Spleen (tissue), 11 donors: ENCODE measurements at regions not wholly inside any gene's neighbourhood (a gene's known extent, or its start where the extent isn't known, plus 50 kb on each side); places are given as distances from the start of the nearest gene placed in this dataset.
"Not testable (repeated sequence)": the region's sequence is repeated elsewhere in the genome, so short reads cannot be mapped to it uniquely, and the experiment has no call there.

ENCODE experiments used
- DNase-seq: peaks from one replicate; pipeline ENCODE4 v3.0.0-alpha.2; 2020
- H3K27ac ChIP-seq, 8 donors: fragments of 200-600 bp; sonication (generic) in 7 of 8; 1 replicate in 4 of 8; 2 replicates in 4 of 8; pipeline versions ENCODE4 v1.5.0 to v1.8.0; 2016 to 2021; ENCODE audit warnings: inconsistent platforms in 4 of 8, mild to moderate bottlenecking in 4 of 8, moderate library complexity in 1 of 8
- H3K27me3 ChIP-seq, 7 donors: fragments of 200-600 bp; sonication (generic) in 6 of 7; replicated peaks in 1 of 7; 1 replicate in 4 of 7; 2 replicates in 3 of 7; pipeline versions ENCODE4 v1.5.0 to v1.8.0; 2016 to 2021; ENCODE audit warnings: inconsistent platforms in 3 of 7, mild to moderate bottlenecking in 1 of 7
- H3K36me3 ChIP-seq, 6 donors: fragments of 200-600 bp; sonication (generic) in 5 of 6; 1 replicate in 4 of 6; 2 replicates in 2 of 6; pipeline versions ENCODE4 v1.5.0 to v1.8.0; 2016 to 2021; ENCODE audit warnings: inconsistent platforms in 2 of 6
- H3K4me1 ChIP-seq, 6 donors: fragments of 200-600 bp; sonication (generic) in 5 of 6; 1 replicate in 3 of 6; 2 replicates in 3 of 6; pipeline versions ENCODE4 v1.5.0 to v1.8.0; 2016 to 2021; ENCODE audit warnings: inconsistent platforms in 3 of 6
- H3K4me3 ChIP-seq, 8 donors: fragments of 200-600 bp; sonication (generic) in 7 of 8; 1 replicate in 4 of 8; 2 replicates in 4 of 8; pipeline versions ENCODE4 v1.5.0 to v1.8.0; 2016 to 2021; ENCODE audit warnings: inconsistent platforms in 4 of 8, mild to moderate bottlenecking in 4 of 8, moderate library complexity in 2 of 8
- H3K9me3 ChIP-seq, 8 donors: fragments of 200-600 bp; sonication (generic) in 7 of 8; 1 replicate in 4 of 8; 2 replicates in 4 of 8; pipeline versions ENCODE4 v1.5.0 to v1.8.0; 2016 to 2021; ENCODE audit warnings: inconsistent platforms in 4 of 8
- POLR2A ChIP-seq, 3 donors: fragments of 450-650 bp; IDR thresholded peaks; one replicate each; pipeline ENCODE4 v1.5.1; 2017; ENCODE audit warnings: antibody characterized with exemption in 3 of 3, mild to moderate bottlenecking in 1 of 3
- POLR2AphosphoS5 ChIP-seq, 3 donors: sonication (generic); formaldehyde crosslinking; IDR thresholded peaks; one replicate each; pipeline ENCODE4 v1.5.1; 2017; ENCODE audit warnings: antibody characterized with exemption in 3 of 3
- WGBS, 5 donors: extraction: QIAGEN DNeasy Blood & Tissue Kit in 3 of 5; methylation state at CpG; one replicate each; pipeline versions ENCODE4 v1.1.5 to v1.1.7; 2013 to 2018; 5-methylcytosine and 5-hydroxymethylcytosine counted together
- intact Hi-C: fragments of 100-400 bp; cut with DNase I; formaldehyde crosslinking; loops from one replicate; pipeline ENCODE4 v1.15.0; 2023; ENCODE audit warnings: low total_unique reads
- TF ChIP-seq, protein P1 (sequence below), 11 experiments: fragments of 200-600 bp in 7 of 11; fragments of 450-650 bp in 4 of 11; sonication (generic) in 4 of 11; IDR thresholded peaks in 8 of 11; conservative IDR thresholded peaks in 3 of 11; 1 replicate in 7 of 11; 2 replicates in 4 of 11; pipeline versions ENCODE4 v1.4.0 to v1.8.0; 2016 to 2021; ENCODE audit warnings: antibody characterized with exemption in 11 of 11, inconsistent platforms in 4 of 11, mild to moderate bottlenecking in 1 of 11
- donor health status: healthy with polysubstance abuse.
- donor health status: DM: no; HTN: no; CAD: no; lungs with moderate emphysema.
- donor health status: DM: no; HTN: no; CAD: no.
- donor health status: Bipolar disorder and iron deficiency.
- donor health status: healthy.
- donor health status: DM: no; HTN: no; CAD: no.
- donor health status: DM: yes; HTN: yes; CAD: no.

DNA sequence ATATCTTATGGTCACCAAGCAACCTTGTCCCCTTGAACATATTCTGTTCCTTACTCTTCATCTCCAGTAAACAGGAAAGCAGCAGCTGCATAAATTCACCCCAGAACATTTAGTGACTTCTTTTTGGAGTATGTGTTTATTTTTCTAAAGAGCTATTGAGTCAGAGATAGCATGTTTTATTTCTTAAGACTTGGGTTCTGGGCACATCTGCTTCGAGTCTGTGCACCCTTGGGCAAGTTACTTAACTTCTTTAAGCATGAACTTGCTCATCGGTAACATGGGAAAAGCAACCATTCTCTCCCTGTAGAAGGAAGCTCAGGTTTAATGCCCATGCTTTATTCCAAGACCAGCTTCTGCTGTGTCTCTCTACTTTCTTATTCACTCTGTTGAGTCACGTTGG, 309.3 kb upstream of the MEX3C start:
- Histone ChIP-seq H3K4me1 (no peaks in the 10 kb centered on the region), H3K27me3 (no peaks in the 10 kb centered on the region), H3K27ac (no peak overlapping the region), H3K36me3 (no peaks in the 10 kb centered on the region), H3K4me3 (no peak overlapping the region), H3K9me3 (peaks cover 0 to 42% (median 33%) of the 10 kb centered on the region in 8 donors)
- intact Hi-C loops = no loop called here
- WGBS, 5 donors = 80 to 85% (median 83%) methylated on average over 3 of the region's 3 CpGs
- TF ChIP-seq POLR2A (IDR thresholded peaks at IDR 0.05) (no peak), POLR2AphosphoS5 (IDR thresholded peaks at IDR 0.05) (no peak)
- TF ChIP-seq, protein P1, sequence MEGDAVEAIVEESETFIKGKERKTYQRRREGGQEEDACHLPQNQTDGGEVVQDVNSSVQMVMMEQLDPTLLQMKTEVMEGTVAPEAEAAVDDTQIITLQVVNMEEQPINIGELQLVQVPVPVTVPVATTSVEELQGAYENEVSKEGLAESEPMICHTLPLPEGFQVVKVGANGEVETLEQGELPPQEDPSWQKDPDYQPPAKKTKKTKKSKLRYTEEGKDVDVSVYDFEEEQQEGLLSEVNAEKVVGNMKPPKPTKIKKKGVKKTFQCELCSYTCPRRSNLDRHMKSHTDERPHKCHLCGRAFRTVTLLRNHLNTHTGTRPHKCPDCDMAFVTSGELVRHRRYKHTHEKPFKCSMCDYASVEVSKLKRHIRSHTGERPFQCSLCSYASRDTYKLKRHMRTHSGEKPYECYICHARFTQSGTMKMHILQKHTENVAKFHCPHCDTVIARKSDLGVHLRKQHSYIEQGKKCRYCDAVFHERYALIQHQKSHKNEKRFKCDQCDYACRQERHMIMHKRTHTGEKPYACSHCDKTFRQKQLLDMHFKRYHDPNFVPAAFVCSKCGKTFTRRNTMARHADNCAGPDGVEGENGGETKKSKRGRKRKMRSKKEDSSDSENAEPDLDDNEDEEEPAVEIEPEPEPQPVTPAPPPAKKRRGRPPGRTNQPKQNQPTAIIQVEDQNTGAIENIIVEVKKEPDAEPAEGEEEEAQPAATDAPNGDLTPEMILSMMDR (IDR thresholded peaks at IDR 0.05 in 8 of 11, conservative IDR thresholded peaks at IDR 0.05 in 3 of 11) = no peak
- DNase-seq = no peak

DNA sequence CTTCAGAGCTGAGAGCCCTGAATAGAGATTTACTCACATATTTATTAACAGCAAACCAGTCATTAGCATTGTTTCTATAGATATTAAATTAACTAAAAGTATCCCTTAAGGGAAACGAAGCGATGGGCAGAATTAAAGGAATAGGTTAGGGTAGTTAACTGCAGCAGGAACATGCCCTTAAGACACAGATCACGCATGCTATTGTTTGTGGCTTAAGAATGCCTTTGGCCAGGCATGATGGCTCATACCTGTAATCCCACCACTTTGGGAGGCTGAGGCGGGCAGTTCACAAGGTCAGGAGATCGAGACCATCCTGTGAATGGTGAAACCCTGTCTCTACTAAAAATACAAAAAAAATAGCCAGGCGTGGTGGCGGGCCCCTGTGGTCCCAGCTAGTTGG, 310.9 kb upstream of the MEX3C start:
- H3K27ac ChIP-seq, H3K4me1 ChIP-seq, intact Hi-C loops, H3K4me3 ChIP-seq, H3K27me3 ChIP-seq, DNase-seq, H3K36me3 ChIP-seq: not testable (repeated sequence)
- WGBS, 5 donors = 88 to 95% (median 92%) methylated on average over 7 of the region's 7 CpGs
- peaks cover 0 to 42% (median 33%) of the 10 kb centered on the region in 8 donors for H3K9me3 ChIP-seq

DNA sequence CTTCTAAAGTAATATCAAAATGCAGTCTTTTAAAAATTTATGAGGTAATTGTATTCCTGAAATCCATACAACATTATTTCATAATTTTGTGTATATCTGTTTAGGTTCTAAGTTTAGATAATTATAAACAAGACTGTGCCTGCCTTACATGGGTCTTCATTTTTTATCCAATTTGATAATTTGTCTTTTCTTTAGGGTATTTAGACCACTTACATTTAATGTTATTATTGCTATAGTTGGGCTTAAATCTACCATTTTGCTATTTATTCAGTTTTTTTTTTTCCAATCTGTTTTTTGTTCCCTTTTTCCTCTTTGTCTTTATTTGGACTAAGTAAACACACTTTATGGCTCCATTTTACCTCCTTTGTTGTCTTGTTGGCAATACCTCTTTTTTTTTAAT, 312.5 kb upstream of the MEX3C start:
- Histone ChIP-seq H3K27me3 (no peaks in the 10 kb centered on the region), H3K9me3 (peaks cover 0 to 42% (median 33%) of the 10 kb centered on the region in 8 donors), H3K4me3 (no peak overlapping the region), H3K4me1 (no peaks in the 10 kb centered on the region), H3K27ac (no peak overlapping the region), H3K36me3 (no peaks in the 10 kb centered on the region)
- DNase-seq = no peak
- no peak for TF ChIP-seq POLR2AphosphoS5 (IDR thresholded peaks at IDR 0.05)
- TF ChIP-seq, protein P1 (IDR thresholded peaks at IDR 0.05 in 8 of 11, conservative IDR thresholded peaks at IDR 0.05 in 3 of 11) = no peak
- intact Hi-C loops = no loop called here

DNA sequence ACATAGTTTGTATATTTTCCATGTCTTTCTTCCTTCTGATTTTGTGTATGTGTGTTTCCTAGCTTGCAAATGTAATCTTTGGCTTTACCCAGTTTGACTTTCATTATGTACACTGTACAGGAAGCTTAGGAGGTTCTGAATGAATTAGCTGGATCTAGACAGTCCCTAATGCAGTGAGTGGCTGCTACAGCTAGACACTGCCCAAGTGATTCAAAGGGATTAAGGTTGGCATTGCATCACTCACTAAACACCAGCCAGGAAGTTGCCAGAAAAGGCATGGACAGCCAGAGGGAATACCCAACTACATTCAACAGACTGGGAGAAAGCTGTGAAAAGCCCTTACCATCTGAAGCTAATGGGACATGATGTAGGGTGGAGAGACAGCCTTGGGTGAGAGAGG, 316.0 kb upstream of the MEX3C start:
- intact Hi-C loops = no loop called here
- TF ChIP-seq, protein P1 (IDR thresholded peaks at IDR 0.05 in 8 of 11, conservative IDR thresholded peaks at IDR 0.05 in 3 of 11) = no peak
- TF ChIP-seq POLR2A (IDR thresholded peaks at IDR 0.05) (no peak), POLR2AphosphoS5 (IDR thresholded peaks at IDR 0.05) (no peak)
- H3K27ac ChIP-seq = no peak overlapping the region

DNA sequence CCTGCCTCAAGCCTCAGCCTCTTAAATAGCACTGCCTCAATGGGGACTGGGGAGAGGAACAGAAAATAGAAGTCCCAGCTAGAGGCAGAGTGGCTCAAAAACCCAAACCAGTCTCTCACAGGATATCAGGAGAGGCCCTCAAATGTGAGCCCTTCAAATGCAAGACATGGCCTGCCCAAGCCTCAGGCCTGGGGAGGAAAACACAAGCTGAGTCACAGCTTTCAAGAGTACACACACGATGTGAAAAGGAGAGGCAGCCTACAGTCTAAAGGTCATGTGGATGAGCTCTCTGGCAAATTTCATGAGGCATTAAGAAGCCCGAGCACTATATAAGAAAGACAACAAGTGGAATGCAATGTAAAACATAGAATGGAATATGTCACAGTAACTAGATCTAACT, 316.6 kb upstream of the MEX3C start:
- TF ChIP-seq POLR2A (IDR thresholded peaks at IDR 0.05) (no peak), POLR2AphosphoS5 (IDR thresholded peaks at IDR 0.05) (no peak)
- TF ChIP-seq, protein P1 (IDR thresholded peaks at IDR 0.05 in 8 of 11, conservative IDR thresholded peaks at IDR 0.05 in 3 of 11) = no peak
- intact Hi-C loops = no loop called here

More for the DNA sequence above, 316.0 kb upstream of the MEX3C start:
- DNase-seq = no peak
- Histone ChIP-seq H3K36me3 (no peaks in the 10 kb centered on the region), H3K4me1 (no peaks in the 10 kb centered on the region), H3K9me3 (peaks cover 0 to 28% (median 15%) of the 10 kb centered on the region in 8 donors), H3K4me3 (no peak overlapping the region), H3K27me3 (no peaks in the 10 kb centered on the region)

More for the DNA sequence above, 316.6 kb upstream of the MEX3C start:
- no peaks in the 10 kb centered on the region for H3K4me1 ChIP-seq
- H3K4me3 ChIP-seq = no peak overlapping the region
- H3K9me3 ChIP-seq = peaks cover 0 to 22% (median 9%) of the 10 kb centered on the region in 8 donors
- H3K27ac ChIP-seq = no peak overlapping the region
- 77 to 89% (median 82%) methylated on average over 2 of the region's 2 CpGs for WGBS, 5 donors
- H3K27me3 ChIP-seq = no peaks in the 10 kb centered on the region
- H3K36me3 ChIP-seq = no peaks in the 10 kb centered on the region
- no peak for DNase-seq
